ENCODE measurements at regions not wholly inside any gene's neighbourhood (a gene's known extent, or its start where the extent isn't known, plus 50 kb on each side); places are given as distances from the start of the nearest gene placed in this dataset.

DNA sequence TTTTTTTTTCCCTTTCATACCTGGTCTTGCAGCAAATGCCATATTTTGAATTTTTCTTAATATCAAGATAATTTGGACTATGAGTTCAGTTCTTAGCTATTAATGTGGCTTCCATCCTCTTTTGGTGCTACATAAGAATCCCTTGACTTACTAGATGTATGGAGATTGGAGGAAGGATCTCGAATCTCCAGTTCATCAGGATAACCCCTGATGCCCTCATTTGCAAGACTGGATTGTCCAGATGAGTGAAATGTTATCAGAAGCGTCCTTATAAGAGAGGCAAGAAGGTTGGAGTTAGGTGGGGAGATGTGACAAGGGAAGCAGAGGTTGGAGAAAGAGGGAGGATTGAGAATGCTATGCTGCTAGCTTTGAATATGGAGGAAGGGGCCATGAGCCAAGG, 499.6 kb upstream of the SYNCRIP start:
- Mint-ChIP-seq H3K27ac (ENCODE audit: unreplicated experiment) (no peak overlapping the region), H3K27me3 (ENCODE audit: unreplicated experiment) (no peaks in the 10 kb centered on the region), H3K36me3 (ENCODE audit: unreplicated experiment) (no peaks in the 10 kb centered on the region), H3K4me3 (ENCODE audit: unreplicated experiment) (no peak overlapping the region), H3K4me1 (ENCODE audit: unreplicated experiment) (no peaks in the 10 kb centered on the region), H3K9me3 (ENCODE audit: unreplicated experiment) (no peaks in the 10 kb centered on the region)
- TF ChIP-seq, protein P1, sequence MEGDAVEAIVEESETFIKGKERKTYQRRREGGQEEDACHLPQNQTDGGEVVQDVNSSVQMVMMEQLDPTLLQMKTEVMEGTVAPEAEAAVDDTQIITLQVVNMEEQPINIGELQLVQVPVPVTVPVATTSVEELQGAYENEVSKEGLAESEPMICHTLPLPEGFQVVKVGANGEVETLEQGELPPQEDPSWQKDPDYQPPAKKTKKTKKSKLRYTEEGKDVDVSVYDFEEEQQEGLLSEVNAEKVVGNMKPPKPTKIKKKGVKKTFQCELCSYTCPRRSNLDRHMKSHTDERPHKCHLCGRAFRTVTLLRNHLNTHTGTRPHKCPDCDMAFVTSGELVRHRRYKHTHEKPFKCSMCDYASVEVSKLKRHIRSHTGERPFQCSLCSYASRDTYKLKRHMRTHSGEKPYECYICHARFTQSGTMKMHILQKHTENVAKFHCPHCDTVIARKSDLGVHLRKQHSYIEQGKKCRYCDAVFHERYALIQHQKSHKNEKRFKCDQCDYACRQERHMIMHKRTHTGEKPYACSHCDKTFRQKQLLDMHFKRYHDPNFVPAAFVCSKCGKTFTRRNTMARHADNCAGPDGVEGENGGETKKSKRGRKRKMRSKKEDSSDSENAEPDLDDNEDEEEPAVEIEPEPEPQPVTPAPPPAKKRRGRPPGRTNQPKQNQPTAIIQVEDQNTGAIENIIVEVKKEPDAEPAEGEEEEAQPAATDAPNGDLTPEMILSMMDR (IDR thresholded peaks at IDR 0.05) = no peak
- no peak for DNase-seq (ENCODE audit: extremely low spot score, unreplicated experiment)

DNA sequence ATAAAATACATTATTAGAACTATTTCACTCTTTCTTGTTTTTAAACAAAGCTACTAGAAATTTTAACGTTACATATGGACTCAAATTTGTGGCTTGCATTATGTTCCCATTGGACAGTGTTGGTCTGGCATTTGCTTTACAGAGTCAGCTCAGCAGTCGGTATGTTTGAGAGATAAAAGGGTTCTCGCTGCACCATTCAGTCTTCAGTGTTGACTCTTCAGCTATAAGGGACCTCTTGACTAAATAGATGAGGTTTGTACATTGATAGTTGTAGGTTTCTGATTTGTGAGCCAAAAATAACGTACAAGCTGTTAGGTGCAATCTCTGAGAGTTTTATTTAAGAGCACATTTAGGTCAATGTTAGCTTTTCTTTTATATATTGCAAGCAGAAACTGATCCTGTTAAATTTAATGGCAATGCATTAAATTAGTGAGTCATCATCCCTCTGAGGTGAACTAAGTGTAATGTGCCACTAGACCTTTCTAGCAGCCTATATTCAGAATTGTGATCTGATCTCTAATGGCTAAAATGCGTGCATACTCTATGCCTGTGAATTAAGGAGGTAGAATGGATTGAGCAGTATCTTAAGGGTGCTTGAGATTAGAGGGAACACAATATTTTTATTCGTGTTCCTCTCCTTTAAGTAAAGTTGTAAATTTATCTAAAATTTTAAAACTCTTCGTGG, 485.6 kb upstream of the SYNCRIP start:
- Mint-ChIP-seq H3K27ac (ENCODE audit: unreplicated experiment) (no peak overlapping the region), H3K9me3 (ENCODE audit: unreplicated experiment) (peaks cover 18% of the 10 kb centered on the region), H3K4me3 (ENCODE audit: unreplicated experiment) (no peak overlapping the region), H3K27me3 (ENCODE audit: unreplicated experiment) (no peaks in the 10 kb centered on the region), H3K4me1 (ENCODE audit: unreplicated experiment) (no peaks in the 10 kb centered on the region), H3K36me3 (ENCODE audit: unreplicated experiment) (no peaks in the 10 kb centered on the region)
- no peak for DNase-seq (ENCODE audit: extremely low spot score, unreplicated experiment)
- TF ChIP-seq, protein P1 (IDR thresholded peaks at IDR 0.05) = no peak

DNA sequence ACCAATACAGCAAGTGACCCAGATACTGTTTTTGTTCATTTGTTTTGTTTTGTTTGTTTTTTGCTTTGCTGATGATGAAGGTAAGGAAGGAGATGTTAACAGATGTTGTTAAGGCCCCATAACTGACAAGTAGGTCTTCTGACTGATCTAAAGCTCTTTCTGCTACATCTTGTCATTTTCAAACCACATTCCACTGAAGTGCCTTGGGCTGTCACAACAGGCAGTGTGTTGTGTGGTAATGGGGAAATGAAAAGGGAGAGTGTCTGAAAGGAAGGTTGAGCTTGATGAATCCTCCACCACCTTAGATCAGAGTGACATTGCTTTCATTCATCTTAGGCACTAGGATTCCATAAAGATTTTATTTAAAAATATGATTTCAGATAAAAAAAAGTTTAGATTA, 479.4 kb upstream of the SYNCRIP start:
- Mint-ChIP-seq H3K27me3 (ENCODE audit: unreplicated experiment) (no peaks in the 10 kb centered on the region), H3K4me1 (ENCODE audit: unreplicated experiment) (no peaks in the 10 kb centered on the region), H3K4me3 (ENCODE audit: unreplicated experiment) (no peak overlapping the region), H3K36me3 (ENCODE audit: unreplicated experiment) (no peaks in the 10 kb centered on the region), H3K27ac (ENCODE audit: unreplicated experiment) (no peak overlapping the region), H3K9me3 (ENCODE audit: unreplicated experiment) (no peaks in the 10 kb centered on the region)
- TF ChIP-seq, protein P1 (IDR thresholded peaks at IDR 0.05) = no peak
- no peak for DNase-seq (ENCODE audit: extremely low spot score, unreplicated experiment)

- Mint-ChIP-seq H3K4me3 (ENCODE audit: unreplicated experiment) (no peak overlapping the region), H3K4me1 (ENCODE audit: unreplicated experiment) (no peaks in the 10 kb centered on the region), H3K36me3 (ENCODE audit: unreplicated experiment) (no peaks in the 10 kb centered on the region), H3K9me3 (ENCODE audit: unreplicated experiment) (no peaks in the 10 kb centered on the region), H3K27me3 (ENCODE audit: unreplicated experiment) (no peaks in the 10 kb centered on the region), H3K27ac (ENCODE audit: unreplicated experiment) (no peak overlapping the region)
- DNase-seq (ENCODE audit: extremely low spot score, unreplicated experiment) = no peak
- TF ChIP-seq, protein P1 (IDR thresholded peaks at IDR 0.05) = no peak
Observed at GRCh38 chr6:86118271-86118670, 475.6 kb upstream of the SYNCRIP start.

DNA sequence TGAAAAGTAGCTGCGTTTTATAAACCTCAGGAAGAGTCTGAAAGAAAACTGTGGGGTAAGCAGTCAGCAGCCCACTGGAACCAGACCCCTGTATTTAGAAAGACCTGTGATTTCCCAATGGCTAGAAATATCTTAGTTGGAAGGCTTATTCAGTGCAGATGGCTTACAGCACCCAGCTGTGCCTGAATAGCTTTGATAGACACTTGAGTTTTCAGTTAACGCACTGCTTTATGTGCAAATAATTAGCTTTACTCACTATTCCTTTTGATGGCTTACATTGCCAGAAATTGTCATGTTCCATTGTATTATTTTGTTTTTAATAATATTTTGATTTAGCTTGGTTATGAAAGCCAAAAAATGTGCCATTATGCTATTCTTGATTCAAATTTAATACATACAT, 465.3 kb upstream of the SYNCRIP start:
- Mint-ChIP-seq H3K4me3 (ENCODE audit: unreplicated experiment) (no peak overlapping the region), H3K27ac (ENCODE audit: unreplicated experiment) (no peak overlapping the region), H3K27me3 (ENCODE audit: unreplicated experiment) (no peaks in the 10 kb centered on the region), H3K36me3 (ENCODE audit: unreplicated experiment) (no peaks in the 10 kb centered on the region), H3K9me3 (ENCODE audit: unreplicated experiment) (peaks cover 20% of the 10 kb centered on the region), H3K4me1 (ENCODE audit: unreplicated experiment) (no peaks in the 10 kb centered on the region)
- no peak for DNase-seq (ENCODE audit: extremely low spot score, unreplicated experiment)
- TF ChIP-seq, protein P1 (IDR thresholded peaks at IDR 0.05) = no peak
